Pancreas (tissue), 10 donors: ENCODE measurements at regions not wholly inside any gene's neighbourhood (a gene's known extent, or its start where the extent isn't known, plus 50 kb on each side); places are given as distances from the start of the nearest gene placed in this dataset.

Experiments
- ATAC-seq, 4 donors: fragments of 200-7000 bp; cut with Tn5 transposase; one replicate each; pipeline versions ENCODE4 v1.8.0 to v1.9.1; 2020; ENCODE audit warnings: mild to moderate bottlenecking in 4 of 4, moderate library complexity in 4 of 4
- DNase-seq, 6 donors: peaks; one replicate each; pipeline ENCODE4 v3.0.0-alpha.2; 2020
- FAIRE-seq: peaks from 2 replicates; lab custom pipeline; 2012; peaks lifted over from hg19 to GRCh38; lab: Jason Lieb, UNC
- H3K27ac ChIP-seq, 4 donors: fragments of 200-600 bp; sonication (generic); 1 replicate in 3 of 4; 2 replicates in 1 of 4; pipeline versions ENCODE4 v1.5.0 to v1.8.0; 2020
- H3K27me3 ChIP-seq, 4 donors: fragments of 200-600 bp; one replicate each; pipeline ENCODE4 v1.8.0; 2021
- H3K36me3 ChIP-seq, 3 donors: fragments of 200-600 bp; sonication (generic) in 1 of 3; one replicate each; pipeline versions ENCODE4 v1.5.0 to v1.8.0; 2020 to 2021
- H3K4me1 ChIP-seq, 3 donors: fragments of 200-600 bp; one replicate each; pipeline ENCODE4 v1.8.0; 2021
- H3K4me3 ChIP-seq, 4 donors: fragments of 200-600 bp; sonication (generic) in 2 of 4; one replicate each; pipeline versions ENCODE4 v1.5.0 to v1.8.0; 2020 to 2021
- H3K9me3 ChIP-seq, 4 donors: fragments of 200-600 bp; one replicate each; pipeline ENCODE4 v1.8.0; 2021
- CTCF ChIP-seq, 4 donors: fragments of 200-600 bp; sonication (generic) in 3 of 4; IDR thresholded peaks; one replicate each; pipeline versions ENCODE4 v1.5.0 to v1.8.0; 2021; ENCODE audit warnings: antibody characterized with exemption in 4 of 4
- WGBS, 2 donors: extraction: QIAGEN DNeasy Blood & Tissue Kit; methylation state at CpG; one replicate each; pipeline ENCODE4 v1.1.7; 2013; 5-methylcytosine and 5-hydroxymethylcytosine counted together
- intact Hi-C, 3 donors: fragments of 100-400 bp; cut with DNase I; formaldehyde crosslinking; loops; one replicate each; pipeline versions ENCODE4 v1.11.1 to v1.14.2; 2022
- donor health status: healthy with polysubstance abuse.
- donor health status: DM: no; HTN: no; CAD: no; lungs with moderate emphysema.
- donor health status: DM: no; HTN: no; CAD: no.
- donor health status: control.
- donor health status: control.
- donor health status: Bipolar disorder and iron deficiency.
- donor health status: DM: yes; HTN: yes; CAD: no.
- donor health status: DM: no; HTN: no; CAD: no.
- donor health status: DM: no; HTN: no; CAD: no.
- donor health status: DM: yes; HTN: yes; CAD: no.

DNA sequence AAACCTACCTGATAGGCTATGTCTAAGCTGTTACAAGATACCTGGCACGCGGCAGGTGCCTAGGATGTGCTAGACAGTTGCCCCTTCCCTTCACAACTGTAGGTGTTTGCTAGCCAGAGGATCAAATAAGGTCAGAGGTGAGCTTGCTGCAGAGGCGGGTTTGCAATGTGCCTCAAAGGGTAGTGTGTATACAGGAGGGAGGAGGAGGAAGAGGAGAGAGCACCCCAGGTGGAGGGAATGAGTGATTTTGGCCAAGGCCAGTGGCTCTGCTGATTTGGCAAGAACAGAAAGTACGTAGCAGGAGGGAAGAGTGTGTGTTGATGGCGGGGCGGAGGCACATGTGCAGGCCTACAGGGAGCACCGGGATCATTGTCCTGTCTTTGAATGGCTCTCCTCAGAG, 236.5 kb downstream of the HAUS1 start:
- TF ChIP-seq CTCF (IDR thresholded peaks at IDR 0.05), result no peak
- intact Hi-C loops, result no loop called here
- no peak for FAIRE-seq
- DNase-seq, result no peak
- Histone ChIP-seq H3K4me1 (no peaks in the 10 kb centered on the region), H3K9me3 (no peaks in the 10 kb centered on the region), H3K4me3 (no peak overlapping the region), H3K27me3 (no peaks in the 10 kb centered on the region), H3K27ac (no peak overlapping the region), H3K36me3 (no peaks in the 10 kb centered on the region)
- WGBS, 2 donors, result 90 to 100% methylated on average over 7 of the region's 7 CpGs
- no peak for ATAC-seq

- Histone ChIP-seq H3K4me1 (no peaks in the 10 kb centered on the region), H3K9me3 (no peaks in the 10 kb centered on the region), H3K27ac (no peak overlapping the region), H3K36me3 (no peaks in the 10 kb centered on the region), H3K4me3 (no peak overlapping the region), H3K27me3 (no peaks in the 10 kb centered on the region)
- ATAC-seq (no peak), FAIRE-seq (no peak), DNase-seq (no peak)
- WGBS, 2 donors, result 68 to 82% methylated on average over 6 of the region's 6 CpGs
- TF ChIP-seq CTCF (IDR thresholded peaks at IDR 0.05), result no peak
- intact Hi-C loops, result no loop called here
Observed at GRCh38 chr18:46341986-46342525, 237.9 kb downstream of the HAUS1 start.

DNA sequence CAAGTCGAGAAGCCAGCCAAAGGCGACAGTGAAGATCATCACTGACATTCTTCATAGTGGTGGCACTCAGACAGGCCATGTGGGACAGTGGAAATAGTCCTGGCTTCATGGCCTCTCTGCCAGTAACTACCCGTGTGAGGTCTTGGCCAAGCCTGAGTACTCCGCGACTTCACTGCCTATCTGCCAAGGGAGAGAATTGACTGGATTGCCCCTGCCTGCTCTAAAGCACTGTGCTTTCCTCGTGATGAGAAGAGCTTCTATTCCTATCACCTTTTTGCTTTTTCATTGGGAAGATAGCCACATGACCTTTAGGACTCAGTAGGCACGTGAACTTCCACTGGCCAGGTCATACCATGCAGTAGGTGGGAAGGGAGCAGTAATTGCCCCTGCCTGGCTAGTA, 239.3 kb downstream of the HAUS1 start:
- H3K4me1 ChIP-seq, result no peaks in the 10 kb centered on the region
- no peaks in the 10 kb centered on the region for H3K9me3 ChIP-seq
- FAIRE-seq (no peak), DNase-seq (no peak), ATAC-seq (no peak)
- H3K4me3 ChIP-seq, result no peak overlapping the region
- intact Hi-C loops, result no loop called here
- TF ChIP-seq CTCF (IDR thresholded peaks at IDR 0.05), result no peak
- no peak overlapping the region for H3K27ac ChIP-seq
- 74 to 79% methylated on average over 7 of the region's 7 CpGs for WGBS, 2 donors
- H3K27me3 ChIP-seq, result no peaks in the 10 kb centered on the region
- H3K36me3 ChIP-seq, result no peaks in the 10 kb centered on the region

GRCh38 chr18:46343931-46344372, 239.8 kb downstream of the HAUS1 start:
- DNase-seq, result no peak
- FAIRE-seq, result no peak
- Histone ChIP-seq H3K9me3 (no peaks in the 10 kb centered on the region), H3K27me3 (no peaks in the 10 kb centered on the region), H3K27ac (no peak overlapping the region), H3K4me1 (no peaks in the 10 kb centered on the region), H3K4me3 (no peak overlapping the region), H3K36me3 (no peaks in the 10 kb centered on the region)
- WGBS, 2 donors, result 53 to 62% methylated on average over 9 to 10 of the region's 10 CpGs
- no peak for TF ChIP-seq CTCF (IDR thresholded peaks at IDR 0.05)
- intact Hi-C loops, result no loop called here
- ATAC-seq, result peak in 3 of 4 donors; percentile 38 to 65 (median 47)

GRCh38 chr18:46344416-46345180, 240.4 kb downstream of the HAUS1 start:
- 69 to 82% methylated on average over 14 of the region's 14 CpGs for WGBS, 2 donors
- no peak overlapping the region for H3K27ac ChIP-seq
- H3K4me3 ChIP-seq, result no peak overlapping the region
- no peak for TF ChIP-seq CTCF (IDR thresholded peaks at IDR 0.05)
- H3K4me1 ChIP-seq, result no peaks in the 10 kb centered on the region
- intact Hi-C loops, result no loop called here
- ATAC-seq (no peak), DNase-seq (no peak), FAIRE-seq (no peak)
- no peaks in the 10 kb centered on the region for H3K9me3 ChIP-seq
- H3K27me3 ChIP-seq, result no peaks in the 10 kb centered on the region
- no peaks in the 10 kb centered on the region for H3K36me3 ChIP-seq
